ENCODE measurements at regions not wholly inside any gene's neighbourhood (a gene's known extent, or its start where the extent isn't known, plus 50 kb on each side); places are given as distances from the start of the nearest gene placed in this dataset.

DNA sequence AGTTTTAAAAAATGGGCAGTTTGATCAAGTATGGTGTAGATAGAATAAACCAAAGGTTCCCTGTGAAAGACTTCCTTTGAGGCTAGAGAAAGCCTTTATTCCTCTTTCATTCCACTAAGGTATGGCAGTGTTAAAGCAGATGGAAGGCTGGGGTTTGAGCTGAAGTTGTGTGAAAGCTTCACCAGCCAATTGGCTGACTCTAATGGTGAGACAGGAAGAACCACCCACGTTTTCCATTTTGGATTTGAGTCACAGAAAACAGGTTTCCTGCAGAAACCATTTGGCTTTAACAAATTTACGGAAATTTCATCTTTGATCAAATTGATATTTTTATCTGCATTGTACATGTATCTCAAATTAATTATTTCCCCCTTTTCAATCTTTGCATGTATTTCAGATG, 455.0 kb downstream of the PCNX1 start:
- TF ChIP-seq CTCF (IDR thresholded peaks at IDR 0.05) (no peak), POLR2A (IDR thresholded peaks at IDR 0.05) (no peak)

Data from uterus (tissue), 2 donors.